ENCODE measurements at regions not wholly inside any gene's neighbourhood (a gene's known extent, or its start where the extent isn't known, plus 50 kb on each side); places are given as distances from the start of the nearest gene placed in this dataset.

- H3K27me3 ChIP-seq = no peaks in the 10 kb centered on the region
- TF ChIP-seq EZH2phosphoT487 (IDR thresholded peaks at IDR 0.05; ENCODE audit: low read depth, severe bottlenecking, unreplicated experiment) (no peak), CTCF (IDR thresholded peaks at IDR 0.05; ENCODE audit: poor library complexity) (no peak), EZH2 (IDR thresholded peaks at IDR 0.05; ENCODE audit: borderline replicate concordance) (no peak)
- DNase-seq (ENCODE audit: low spot score) = no peak
- no peaks in the 10 kb centered on the region for H3K36me3 ChIP-seq (replicated peaks; ENCODE audit: insufficient read depth, low read depth)
- H3K4me1 ChIP-seq (ENCODE audit: insufficient read depth) = no peaks in the 10 kb centered on the region
- no peak overlapping the region for H3K4me3 ChIP-seq
- H3K79me2 ChIP-seq = no peaks in the 10 kb centered on the region
- H4K20me1 ChIP-seq (ENCODE audit: insufficient read depth, poor library complexity, severe bottlenecking) = no peaks in the 10 kb centered on the region
- 100% methylated on average over 1 of the region's 1 CpG for WGBS (ENCODE audit: low lambda C conversion rate, missing lambda C conversion rate)
- no peaks in the 10 kb centered on the region for H3K9me2 ChIP-seq (replicated peaks; ENCODE audit: insufficient read depth)
- no peak overlapping the region for H3K27ac ChIP-seq
- no peak overlapping the region for H3K4me2 ChIP-seq
- no peak overlapping the region for H2AFZ ChIP-seq
- no peaks in the 10 kb centered on the region for H3K9me3 ChIP-seq (ENCODE audit: low read depth)
Observed at GRCh38 chr4:43362875-43363636, 470.5 kb downstream of the GRXCR1 start.

DNA sequence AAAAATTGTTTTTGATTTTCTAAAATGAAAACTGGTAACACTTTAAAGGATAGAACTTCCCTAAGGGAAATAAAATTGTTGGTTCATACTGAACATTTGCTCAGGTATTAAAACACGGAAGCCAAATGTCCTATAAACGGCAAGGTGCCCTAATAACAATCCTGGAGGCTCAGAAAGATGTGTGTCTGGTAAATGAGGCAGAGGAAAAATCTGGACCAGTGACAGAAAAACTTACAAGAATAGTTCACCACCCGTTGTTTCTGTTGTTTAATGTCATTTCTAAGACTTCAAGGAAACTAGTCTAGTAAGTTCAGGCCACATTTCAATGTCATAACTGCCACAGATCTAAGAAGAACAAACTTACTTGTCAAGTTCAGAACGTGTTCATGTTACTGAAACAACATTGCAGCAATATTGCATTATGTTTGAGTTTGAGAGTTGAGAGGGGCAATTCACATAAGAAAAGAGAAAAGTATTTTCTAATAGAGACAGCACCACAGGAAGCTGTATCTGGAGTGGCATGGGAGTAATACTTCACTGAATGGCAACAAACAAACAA, 476.6 kb downstream of the GRXCR1 start:
- WGBS (ENCODE audit: low lambda C conversion rate, missing lambda C conversion rate) = 69% methylated on average over 4 of the region's 4 CpGs
- Histone ChIP-seq H3K4me3 (no peak overlapping the region), H3K4me2 (no peak overlapping the region), H2AFZ (no peak overlapping the region), H3K9me3 (ENCODE audit: low read depth) (no peaks in the 10 kb centered on the region), H3K27me3 (no peaks in the 10 kb centered on the region), H3K4me1 (ENCODE audit: insufficient read depth) (no peaks in the 10 kb centered on the region), H3K9me2 (replicated peaks; ENCODE audit: insufficient read depth) (no peaks in the 10 kb centered on the region), H3K36me3 (replicated peaks; ENCODE audit: insufficient read depth, low read depth) (no peaks in the 10 kb centered on the region), H4K20me1 (ENCODE audit: insufficient read depth, poor library complexity, severe bottlenecking) (no peaks in the 10 kb centered on the region), H3K79me2 (no peaks in the 10 kb centered on the region), H3K27ac (no peak overlapping the region)
- TF ChIP-seq EZH2 (IDR thresholded peaks at IDR 0.05; ENCODE audit: borderline replicate concordance) (no peak), CTCF (IDR thresholded peaks at IDR 0.05; ENCODE audit: poor library complexity) (no peak), EZH2phosphoT487 (IDR thresholded peaks at IDR 0.05; ENCODE audit: low read depth, severe bottlenecking, unreplicated experiment) (no peak)
- DNase-seq (ENCODE audit: low spot score) = no peak

- DNase-seq (ENCODE audit: low spot score) = no peak
- TF ChIP-seq CTCF (IDR thresholded peaks at IDR 0.05; ENCODE audit: poor library complexity) = no peak
- no peak for TF ChIP-seq EZH2phosphoT487 (IDR thresholded peaks at IDR 0.05; ENCODE audit: low read depth, severe bottlenecking, unreplicated experiment)
- TF ChIP-seq EZH2 (IDR thresholded peaks at IDR 0.05; ENCODE audit: borderline replicate concordance) = no peak
Observed at GRCh38 chr4:43373201-43373600, 480.7 kb downstream of the GRXCR1 start.

More at GRCh38 chr4:43373201-43373600, 480.7 kb downstream of the GRXCR1 start:
- no peaks in the 10 kb centered on the region for H3K9me2 ChIP-seq (replicated peaks; ENCODE audit: insufficient read depth)
- WGBS (ENCODE audit: low lambda C conversion rate, missing lambda C conversion rate) = 86% methylated on average over 1 of the region's 1 CpG
- no peaks in the 10 kb centered on the region for H3K79me2 ChIP-seq
- no peak overlapping the region for H3K4me3 ChIP-seq
- no peak overlapping the region for H2AFZ ChIP-seq
- no peaks in the 10 kb centered on the region for H3K36me3 ChIP-seq (replicated peaks; ENCODE audit: insufficient read depth, low read depth)
- H3K27me3 ChIP-seq = no peaks in the 10 kb centered on the region
- H3K4me2 ChIP-seq = no peak overlapping the region
- no peaks in the 10 kb centered on the region for H3K4me1 ChIP-seq (ENCODE audit: insufficient read depth)
- no peaks in the 10 kb centered on the region for H3K9me3 ChIP-seq (ENCODE audit: low read depth)
- no peaks in the 10 kb centered on the region for H4K20me1 ChIP-seq (ENCODE audit: insufficient read depth, poor library complexity, severe bottlenecking)
- H3K27ac ChIP-seq = no peak overlapping the region
